HepG2 (cell line): ENCODE measurements at regions not wholly inside any gene's neighbourhood (a gene's known extent, or its start where the extent isn't known, plus 50 kb on each side); places are given as distances from the start of the nearest gene placed in this dataset.

ENCODE experiments used
- ATAC-seq: fragments of 200-7000 bp; cut with Tn5 transposase; 3 replicates; pipeline ENCODE4 v1.9.1; 2020; ENCODE audit warnings: mild to moderate bottlenecking, moderate library complexity
- BruUV-seq: library from RNA; stranded (reverse); fragments of 400-500 nt; replicated peaks from 2 replicates; lab custom pipeline; 2021; lab: Mats Ljungman, UMichigan
- CTCF ChIA-PET: fragments of 300-600 bp; formaldehyde crosslinking; extraction: SDS; loops from one replicate; lab custom pipeline; 2021; ENCODE audit warnings: low total read pairs, inconsistent platforms, low intra/inter-chr PET ratio; lab: Yijun Ruan, JAX
- POLR2A ChIA-PET: fragments of 350-600 bp; sonication (Branson Sonifier 250); formaldehyde crosslinking; loops from one replicate; lab custom pipeline; 2020; ENCODE audit warnings: antibody characterized with exemption, inconsistent platforms; lab: Yijun Ruan, JAX
- DNase-seq: peaks from one replicate; pipeline ENCODE4 v3.0.0-alpha.2; 2015; ENCODE audit warnings: low spot score
- FAIRE-seq: peaks from 3 replicates; lab custom pipeline; 2011; peaks lifted over from hg19 to GRCh38; lab: Jason Lieb, UNC
- H2AFZ ChIP-seq: one replicate; pipeline ENCODE4 v1.6.1; 2011; ENCODE audit warnings: low read length, inconsistent platforms
- H3K27ac ChIP-seq: fragments of 300-600 bp; 3 replicates; pipeline ENCODE4 v1.8.0; 2011; ENCODE audit warnings: mixed run types, mild to moderate bottlenecking, mixed read lengths, low read length, inconsistent platforms; ENCODE audit not compliant: insufficient read depth; ENCODE audit errors: extremely low read length
- H3K27me3 ChIP-seq, 2 experiments: fragments of 200-600 bp in 1 of 2; 2 replicates in 1 of 2; 3 replicates in 1 of 2; pipeline versions ENCODE4 v1.6.0 to v1.8.0; 2011; ENCODE audit warnings: low read length in 2 of 2, mild to moderate bottlenecking in 2 of 2, moderate library complexity in 2 of 2, inconsistent platforms in 1 of 2; ENCODE audit not compliant: insufficient read depth in 2 of 2, control insufficient read depth in 1 of 2
- H3K36me3 ChIP-seq, 2 experiments: fragments of 200-600 bp in 1 of 2; replicated peaks in 1 of 2; 2 replicates in 1 of 2; 3 replicates in 1 of 2; pipeline versions ENCODE4 v1.5.1 to v1.8.0; 2011; ENCODE audit warnings: low read length in 2 of 2, inconsistent platforms in 1 of 2; ENCODE audit not compliant: insufficient read depth in 2 of 2, control insufficient read depth in 1 of 2
- H3K4me1 ChIP-seq: 2 replicates; pipeline ENCODE4 v1.5.1; 2012; ENCODE audit warnings: low read length, inconsistent platforms; ENCODE audit not compliant: insufficient read depth
- H3K4me2 ChIP-seq: 2 replicates; pipeline ENCODE4 v1.6.0; 2011; ENCODE audit warnings: low read depth, low read length, inconsistent platforms
- H3K4me3 ChIP-seq, 3 experiments: fragments of 200-600 bp in 1 of 3; sonication (generic), shearing (Covaris generic) in 1 of 3; replicated peaks in 1 of 3; 2 replicates each; pipeline ENCODE4 v1.5.1; 2011 to 2016; ENCODE audit warnings: low read length in 3 of 3, inconsistent platforms in 2 of 3, low read depth in 2 of 3, mild to moderate bottlenecking in 2 of 3, control low read depth in 1 of 3, mixed read lengths in 1 of 3; ENCODE audit not compliant: insufficient read depth in 1 of 3
- H3K79me2 ChIP-seq: one replicate; pipeline ENCODE4 v1.6.1; 2011; ENCODE audit warnings: low read length, inconsistent platforms; ENCODE audit not compliant: insufficient read depth
- H3K9ac ChIP-seq: 2 replicates; pipeline ENCODE4 v1.6.0; 2011; ENCODE audit warnings: mild to moderate bottlenecking, low read depth, low read length, inconsistent platforms; ENCODE audit not compliant: insufficient read depth
- H3K9me3 ChIP-seq: 2 replicates; pipeline ENCODE4 v1.5.1; 2012; ENCODE audit warnings: mild to moderate bottlenecking, low read length
- H4K20me1 ChIP-seq: 2 replicates; pipeline ENCODE4 v1.6.0; 2011; ENCODE audit warnings: inconsistent platforms, mild to moderate bottlenecking, low read length, moderate library complexity; ENCODE audit not compliant: insufficient read depth
- DNMT3B ChIP-seq: conservative IDR thresholded peaks from 2 replicates; pipeline ENCODE4 v1.6.1; 2016; ENCODE audit warnings: missing biosample characterization, control low read depth
- HNRNPLL ChIP-seq: fragments of 200-400 bp; formaldehyde crosslinking; IDR thresholded peaks from 2 replicates; pipeline ENCODE4 v1.6.1; 2017; ENCODE audit warnings: mild to moderate bottlenecking, low read depth, low read length; ENCODE audit not compliant: poor library complexity, severe bottlenecking
- KLF9 ChIP-seq: IDR thresholded peaks from 2 replicates; pipeline ENCODE4 v1.6.1; 2016; ENCODE audit warnings: low read depth
- MAFF ChIP-seq: IDR thresholded peaks from 2 replicates; pipeline ENCODE4 v1.6.1; 2011; ENCODE audit warnings: low read depth, low read length, improper control_type of control experiment
- MAFK ChIP-seq, 2 experiments: IDR thresholded peaks in 1 of 2; conservative IDR thresholded peaks in 1 of 2; 2 replicates each; pipeline ENCODE4 v1.6.1; 2011; ENCODE audit warnings: improper control_type of control experiment in 2 of 2, low read length in 2 of 2
- MXI1 ChIP-seq: IDR thresholded peaks from 3 replicates; pipeline ENCODE4 v1.6.1; 2012; ENCODE audit warnings: low read depth, low read length, inconsistent platforms, borderline replicate concordance
- TCF7 ChIP-seq: sonication (generic); IDR thresholded peaks from 2 replicates; pipeline ENCODE4 v1.6.1; 2016; ENCODE audit warnings: antibody characterized with exemption, low read depth
- TP53 ChIP-seq: sonication (generic); formaldehyde crosslinking; conservative IDR thresholded peaks from 2 replicates; pipeline ENCODE4 v1.4.0; 2020; ENCODE audit warnings: missing genetic modification reagents
- ZIK1 ChIP-seq: sonication (generic); formaldehyde crosslinking; IDR thresholded peaks from 2 replicates; pipeline ENCODE4 v1.5.0; 2020; ENCODE audit warnings: mild to moderate bottlenecking, low read depth, missing genetic modification reagents, borderline replicate concordance
- ZNF292 ChIP-seq: sonication (generic); formaldehyde crosslinking; IDR thresholded peaks from 2 replicates; pipeline ENCODE4 v1.8.1; 2022; ENCODE audit warnings: mild to moderate bottlenecking, low read depth, missing genetic modification reagents, borderline replicate concordance
- WGBS: methylation state at CpG from one replicate; pipeline ENCODE4 v1.1.6; 2017; ENCODE audit warnings: low lambda C conversion rate; 5-methylcytosine and 5-hydroxymethylcytosine counted together
- in situ Hi-C: cut with HindIII; loops from 2 replicates; pipeline ENCODE4 v1.10.0; 2017; ENCODE audit warnings: low pct_unique_long_range_greater_than_20kb; ENCODE audit not compliant: extremely low pct_ligation_motif_present
- intact Hi-C: fragments of 100-400 bp; cut with micrococcal nuclease; formaldehyde crosslinking; loops from one replicate; pipeline ENCODE4 v1.10.0; 2022; ENCODE audit not compliant: unreplicated experiment
- TF ChIP-seq, protein P1 (sequence below): sonication (generic); formaldehyde crosslinking; IDR thresholded peaks from 2 replicates; pipeline ENCODE4 v1.4.0; 2020; ENCODE audit warnings: missing genetic modification reagents, borderline replicate concordance
- TF ChIP-seq, protein P2 (sequence below): sonication (generic); formaldehyde crosslinking; IDR thresholded peaks from 2 replicates; pipeline ENCODE4 v1.8.0; 2022; ENCODE audit warnings: low read depth, missing genetic modification reagents

DNA sequence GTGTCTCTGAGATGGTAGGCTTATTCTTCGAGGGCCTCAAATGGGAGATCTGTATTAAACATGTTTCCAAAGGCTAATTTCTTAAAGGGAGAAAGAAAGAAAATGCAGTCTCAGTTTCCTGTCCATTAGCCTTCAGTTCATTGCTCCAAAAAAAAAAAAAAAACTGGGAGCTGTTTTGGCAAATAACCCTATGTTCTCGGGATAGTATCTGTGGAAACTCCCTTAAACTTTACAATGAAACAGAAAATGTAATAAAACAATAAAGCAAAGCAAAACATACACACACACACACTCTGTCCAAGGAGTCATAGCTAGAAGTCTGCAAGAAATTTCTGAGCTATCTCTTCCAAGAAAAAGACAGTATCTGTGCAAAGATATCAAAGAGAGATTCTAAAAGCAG, 172.5 kb upstream of the CELF2 start:
- H3K4me2 ChIP-seq: no peak overlapping the region
- ChIA-PET POLR2A (no interaction called here), CTCF (no interaction called here)
- H3K27me3 ChIP-seq: no peaks in the 10 kb centered on the region; a peak in 1 of 5 replicates
- H2AFZ ChIP-seq: no peak overlapping the region
- 0% methylated on average over 2 of the region's 2 CpGs for WGBS
- H3K36me3 ChIP-seq: no peaks in the 10 kb centered on the region
- TF ChIP-seq, protein P1, sequence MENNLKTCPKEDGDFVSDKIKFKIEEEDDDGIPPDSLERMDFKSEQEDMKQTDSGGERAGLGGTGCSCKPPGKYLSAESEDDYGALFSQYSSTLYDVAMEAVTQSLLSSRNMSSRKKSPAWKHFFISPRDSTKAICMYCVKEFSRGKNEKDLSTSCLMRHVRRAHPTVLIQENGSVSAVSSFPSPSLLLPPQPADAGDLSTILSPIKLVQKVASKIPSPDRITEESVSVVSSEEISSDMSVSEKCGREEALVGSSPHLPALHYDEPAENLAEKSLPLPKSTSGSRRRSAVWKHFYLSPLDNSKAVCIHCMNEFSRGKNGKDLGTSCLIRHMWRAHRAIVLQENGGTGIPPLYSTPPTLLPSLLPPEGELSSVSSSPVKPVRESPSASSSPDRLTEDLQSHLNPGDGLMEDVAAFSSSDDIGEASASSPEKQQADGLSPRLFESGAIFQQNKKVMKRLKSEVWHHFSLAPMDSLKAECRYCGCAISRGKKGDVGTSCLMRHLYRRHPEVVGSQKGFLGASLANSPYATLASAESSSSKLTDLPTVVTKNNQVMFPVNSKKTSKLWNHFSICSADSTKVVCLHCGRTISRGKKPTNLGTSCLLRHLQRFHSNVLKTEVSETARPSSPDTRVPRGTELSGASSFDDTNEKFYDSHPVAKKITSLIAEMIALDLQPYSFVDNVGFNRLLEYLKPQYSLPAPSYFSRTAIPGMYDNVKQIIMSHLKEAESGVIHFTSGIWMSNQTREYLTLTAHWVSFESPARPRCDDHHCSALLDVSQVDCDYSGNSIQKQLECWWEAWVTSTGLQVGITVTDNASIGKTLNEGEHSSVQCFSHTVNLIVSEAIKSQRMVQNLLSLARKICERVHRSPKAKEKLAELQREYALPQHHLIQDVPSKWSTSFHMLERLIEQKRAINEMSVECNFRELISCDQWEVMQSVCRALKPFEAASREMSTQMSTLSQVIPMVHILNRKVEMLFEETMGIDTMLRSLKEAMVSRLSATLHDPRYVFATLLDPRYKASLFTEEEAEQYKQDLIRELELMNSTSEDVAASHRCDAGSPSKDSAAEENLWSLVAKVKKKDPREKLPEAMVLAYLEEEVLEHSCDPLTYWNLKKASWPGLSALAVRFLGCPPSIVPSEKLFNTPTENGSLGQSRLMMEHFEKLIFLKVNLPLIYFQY (CRISPR knock-in tag): no peak
- no peak for TF ChIP-seq ZIK1 (CRISPR knock-in tag)
- intact Hi-C loops: no loop called here
- DNase-seq (no peak), FAIRE-seq (no peak), ATAC-seq (no peak)
- peaks cover 3% of the 10 kb centered on the region; the same call in 1 of the 2 replicates for H3K9me3 ChIP-seq
- H3K4me3 ChIP-seq: no peak overlapping the region
- no peaks in the 10 kb centered on the region for H3K79me2 ChIP-seq
- H4K20me1 ChIP-seq: no peaks in the 10 kb centered on the region
- no TSS peak for BruUV-seq
- H3K27ac ChIP-seq: no peak overlapping the region
- no peak overlapping the region for H3K9ac ChIP-seq
- H3K4me1 ChIP-seq: no peaks in the 10 kb centered on the region
- in situ Hi-C loops: no loop called here

DNA sequence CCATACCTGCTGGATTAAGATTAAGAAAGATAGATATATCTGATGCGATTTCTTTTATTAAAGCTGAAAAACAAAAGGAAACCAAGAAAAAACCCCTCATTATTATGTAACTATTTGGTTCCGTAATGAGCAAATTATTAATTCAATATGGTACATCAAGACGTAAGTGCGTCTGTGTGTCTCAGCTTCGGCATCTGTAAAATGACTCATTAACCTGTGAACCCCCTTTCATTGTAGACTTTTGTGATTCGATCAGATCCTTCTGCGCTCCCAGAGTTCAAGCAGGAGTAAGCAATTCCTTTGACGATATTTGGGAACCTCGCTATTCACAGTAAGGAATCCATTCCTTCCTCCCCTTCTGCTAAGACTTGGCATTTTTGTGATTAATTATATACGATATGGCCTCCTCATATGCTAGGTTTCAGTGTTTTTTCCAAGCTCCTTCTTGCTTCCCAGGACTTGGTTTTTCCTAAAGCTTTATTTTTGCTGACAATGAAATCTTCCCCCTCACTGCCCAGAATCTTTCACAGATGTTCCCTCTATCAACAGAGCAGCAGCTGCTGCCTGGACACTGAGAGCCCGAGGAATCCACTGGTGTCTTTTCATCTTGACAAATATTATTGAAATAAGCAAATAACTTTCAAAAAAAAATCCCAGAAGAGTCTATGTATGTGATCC, 171.7 kb upstream of the CELF2 start:
- no peaks in the 10 kb centered on the region for H3K36me3 ChIP-seq
- WGBS: 11% methylated on average over 11 of the region's 11 CpGs
- H4K20me1 ChIP-seq: no peaks in the 10 kb centered on the region
- no peak overlapping the region for H3K27ac ChIP-seq
- no peak overlapping the region for H3K9ac ChIP-seq
- H3K4me2 ChIP-seq: no peak overlapping the region
- CTCF ChIA-PET: no interaction called here
- intact Hi-C loops: no loop called here
- in situ Hi-C loops: no loop called here
- no peaks in the 10 kb centered on the region for H3K79me2 ChIP-seq
- POLR2A ChIA-PET: no interaction called here
- DNase-seq (no peak), FAIRE-seq (no peak), ATAC-seq (no peak)
- H2AFZ ChIP-seq: no peak overlapping the region
- BruUV-seq: no TSS peak
- H3K4me3 ChIP-seq: no peak overlapping the region
- H3K4me1 ChIP-seq: no peaks in the 10 kb centered on the region
- no peaks in the 10 kb centered on the region; a peak in 1 of 5 replicates for H3K27me3 ChIP-seq
- H3K9me3 ChIP-seq: no peaks in the 10 kb centered on the region
- no peak for TF ChIP-seq TCF7
- TF ChIP-seq MAFF: 0 out of 2 replicates have a peak, but pooled peaks have one; percentile 5
- TF ChIP-seq HNRNPLL: no peak
- TF ChIP-seq DNMT3B: no peak
- TF ChIP-seq ZNF292 (CRISPR knock-in tag): no peak
- TF ChIP-seq MXI1: no peak
- peak; percentile 8 to 49; a peak in 1 of 4 replicates for TF ChIP-seq MAFK (conservative IDR thresholded peaks at IDR 0.05 in 1 of 2, IDR thresholded peaks at IDR 0.05 in 1 of 2; ENCODE audit: low read length in 2 of 2)
- TF ChIP-seq, protein P2, sequence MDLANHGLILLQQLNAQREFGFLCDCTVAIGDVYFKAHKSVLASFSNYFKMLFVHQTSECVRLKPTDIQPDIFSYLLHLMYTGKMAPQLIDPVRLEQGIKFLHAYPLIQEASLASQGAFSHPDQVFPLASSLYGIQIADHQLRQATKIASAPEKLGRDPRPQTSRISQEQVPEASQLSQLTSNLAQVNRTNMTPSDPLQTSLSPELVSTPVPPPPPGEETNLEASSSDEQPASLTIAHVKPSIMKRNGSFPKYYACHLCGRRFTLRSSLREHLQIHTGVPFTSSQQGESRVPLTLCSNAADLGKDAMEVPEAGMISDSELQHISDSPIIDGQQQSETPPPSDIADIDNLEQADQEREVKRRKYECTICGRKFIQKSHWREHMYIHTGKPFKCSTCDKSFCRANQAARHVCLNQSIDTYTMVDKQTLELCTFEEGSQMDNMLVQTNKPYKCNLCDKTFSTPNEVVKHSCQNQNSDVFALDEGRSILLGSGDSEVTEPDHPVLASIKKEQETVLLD (CRISPR knock-in tag): no peak
- TF ChIP-seq TP53 (CRISPR knock-in tag): no peak
- TF ChIP-seq KLF9 (CRISPR knock-in tag): no peak
